Activated naive CD4-positive, alpha-beta T cell (primary cell): ENCODE measurements at regions not wholly inside any gene's neighbourhood (a gene's known extent, or its start where the extent isn't known, plus 50 kb on each side); places are given as distances from the start of the nearest gene placed in this dataset.
"Not testable (repeated sequence)": the region's sequence is repeated elsewhere in the genome, so short reads cannot be mapped to it uniquely, and the experiment has no call there.

Experiments
- DNase-seq, 4 experiments: peaks; one replicate each; lab custom pipeline; 2025; lab: John Stamatoyannopoulos, UW

- no peak for DNase-seq
These were observed 364.7 kb upstream of the SASH1 start for GRCh38 chr6:147977851-147978465.

DNA sequence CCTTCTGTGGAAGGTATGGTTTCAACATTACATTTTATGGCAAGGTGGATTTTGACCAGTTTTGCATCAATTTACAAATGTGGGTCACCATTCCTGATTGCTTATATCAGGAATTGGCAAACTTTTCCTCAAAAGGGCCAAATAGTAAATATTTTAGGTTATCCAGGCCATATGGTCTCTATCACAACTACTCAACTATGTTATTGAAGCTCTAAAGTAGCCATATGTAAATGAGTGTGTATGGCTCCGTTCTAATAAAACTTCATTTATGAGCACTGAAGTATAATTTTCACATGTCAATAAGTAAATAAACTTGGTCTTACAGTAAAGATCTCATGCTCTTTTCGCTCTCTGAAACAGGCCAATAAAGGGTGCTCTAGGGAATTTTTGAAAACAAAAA, 362.7 kb upstream of the SASH1 start:
- no peak for DNase-seq

DNA sequence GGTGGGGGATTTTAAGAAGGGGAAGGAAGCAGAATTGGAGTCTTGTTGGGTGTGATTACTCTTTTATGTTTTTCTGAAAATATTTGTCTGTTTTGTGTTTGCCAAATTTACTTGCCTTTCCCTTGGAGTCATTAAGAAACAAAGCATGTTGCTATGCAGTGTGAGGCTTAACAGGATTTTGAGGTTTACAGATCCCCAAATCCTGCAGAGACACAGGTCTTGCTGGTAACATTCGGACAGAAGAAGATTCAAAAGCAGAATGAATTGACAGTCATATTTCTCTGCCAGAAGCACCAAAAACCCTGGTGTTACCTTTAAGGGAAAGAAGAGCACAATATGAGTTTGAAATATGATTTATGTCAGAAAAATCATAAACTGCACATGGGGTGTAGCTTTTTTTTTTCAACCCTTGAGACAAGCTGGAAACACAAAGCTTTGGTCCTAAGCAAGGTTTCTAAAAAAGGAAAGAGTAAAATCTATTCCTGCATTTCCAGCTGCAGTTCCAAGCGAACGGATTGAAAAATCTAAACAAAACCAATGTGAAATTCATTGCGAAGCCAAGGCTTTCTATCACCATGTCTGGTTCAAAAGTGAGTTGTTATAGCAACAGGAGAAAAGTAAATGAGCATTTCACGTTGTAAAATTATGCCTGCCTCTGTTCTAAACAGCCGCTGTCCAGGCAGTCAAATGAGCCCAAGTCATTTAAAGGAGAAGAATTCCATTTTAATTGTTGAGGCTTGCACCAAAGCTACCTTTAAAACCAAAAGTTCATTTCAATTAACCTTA, 358.9 kb upstream of the SASH1 start:
- no peak for DNase-seq

DNA sequence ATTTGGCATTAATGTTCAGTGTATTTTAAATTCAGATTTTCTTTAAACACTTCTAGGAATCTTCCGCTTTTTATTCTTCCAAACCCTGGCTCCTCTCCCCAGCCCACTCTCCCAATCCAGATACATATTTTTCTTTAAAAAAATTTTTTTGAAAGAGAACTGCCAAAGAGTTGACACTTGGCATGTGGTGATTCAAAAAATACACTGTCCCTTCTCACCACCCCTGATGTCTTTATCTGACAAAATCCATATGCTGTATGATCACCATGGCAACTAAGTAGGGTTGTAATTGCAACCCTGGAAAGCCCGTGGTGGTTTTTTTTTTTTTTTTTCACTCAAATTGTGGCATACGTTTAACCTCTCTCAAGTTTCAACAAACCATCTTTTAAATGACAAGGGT, 355.8 kb upstream of the SASH1 start:
- no peak for DNase-seq

GRCh38 chr6:147990159-147990558, 352.5 kb upstream of the SASH1 start:
- no peak for DNase-seq

DNA sequence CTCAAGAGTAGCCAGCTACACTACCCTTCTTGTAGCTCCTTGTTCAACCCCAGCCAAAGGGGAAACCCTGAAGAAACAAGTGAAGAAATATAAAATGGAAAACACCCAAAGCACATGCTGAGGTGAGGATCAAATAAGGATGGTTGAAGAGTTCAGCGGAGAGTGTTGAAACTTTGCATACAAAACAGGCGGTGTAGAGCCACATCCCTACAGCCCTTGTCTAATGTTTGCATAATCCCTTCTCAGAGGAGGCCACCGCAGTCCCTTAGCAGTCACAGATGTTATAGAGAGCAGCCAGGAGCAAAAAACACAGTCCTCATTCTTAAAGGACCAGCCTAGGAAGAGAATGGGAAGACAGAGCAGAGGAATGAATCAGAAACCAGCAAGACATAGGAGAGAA, 350.7 kb upstream of the SASH1 start:
- DNase-seq = no peak

GRCh38 chr6:147999001-147999540, 343.6 kb upstream of the SASH1 start:
- no peak for DNase-seq

DNA sequence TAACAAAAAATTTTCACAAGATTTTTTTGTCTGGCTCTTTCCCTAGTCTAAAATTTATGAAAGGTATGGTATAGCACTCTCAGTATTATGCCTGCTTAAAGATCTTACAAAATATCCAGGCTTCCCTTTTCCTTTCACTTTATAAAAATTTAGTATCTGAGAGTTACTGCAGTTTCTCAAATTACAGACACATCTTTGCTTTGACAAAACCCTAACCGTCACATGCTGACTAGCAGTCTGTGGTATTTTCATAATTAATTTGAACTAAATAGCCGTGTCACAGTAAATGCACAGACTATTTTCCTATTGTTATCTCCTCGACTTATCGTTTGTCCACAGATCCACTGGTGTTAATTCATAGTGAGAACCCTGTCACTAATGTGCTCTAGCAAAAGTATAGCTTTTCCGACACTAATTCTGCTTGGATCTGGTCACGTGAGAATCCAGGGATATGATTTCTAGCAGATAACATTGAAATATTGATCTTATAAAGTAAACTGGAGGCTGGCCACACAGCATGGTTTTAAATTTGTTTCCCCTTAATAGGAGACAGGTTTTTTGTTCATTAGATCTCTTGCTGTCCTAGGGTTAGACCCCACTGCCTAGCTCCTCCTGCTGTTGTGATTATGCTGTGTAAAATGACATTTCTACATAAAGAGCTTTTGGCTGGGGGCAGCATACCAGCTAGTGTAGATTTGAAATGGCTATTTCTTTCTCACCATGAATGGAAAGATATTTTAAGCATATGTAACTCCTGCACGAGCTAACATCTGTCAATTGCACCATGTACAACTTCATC, 340.6 kb upstream of the SASH1 start:
- DNase-seq = no peak

DNA sequence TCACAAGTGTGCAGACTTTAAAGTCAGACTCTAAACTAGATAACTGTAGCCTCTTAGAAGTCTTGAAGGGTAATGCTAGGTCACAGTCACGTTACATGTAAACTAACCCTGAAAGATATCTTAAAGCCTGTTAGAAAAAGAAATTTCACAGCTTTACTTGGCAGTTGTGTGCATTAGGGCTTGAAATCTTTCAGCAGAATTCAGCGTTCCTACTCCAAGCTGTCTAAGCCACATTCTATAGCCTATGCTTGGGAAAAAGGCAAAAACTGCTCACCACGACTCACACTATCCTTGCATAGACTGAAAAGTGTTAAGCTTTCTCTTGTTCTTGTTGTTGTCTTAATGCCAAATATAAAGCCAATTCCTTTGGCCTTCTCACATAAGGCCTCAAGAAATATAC, 338.0 kb upstream of the SASH1 start:
- DNase-seq = no peak

DNA sequence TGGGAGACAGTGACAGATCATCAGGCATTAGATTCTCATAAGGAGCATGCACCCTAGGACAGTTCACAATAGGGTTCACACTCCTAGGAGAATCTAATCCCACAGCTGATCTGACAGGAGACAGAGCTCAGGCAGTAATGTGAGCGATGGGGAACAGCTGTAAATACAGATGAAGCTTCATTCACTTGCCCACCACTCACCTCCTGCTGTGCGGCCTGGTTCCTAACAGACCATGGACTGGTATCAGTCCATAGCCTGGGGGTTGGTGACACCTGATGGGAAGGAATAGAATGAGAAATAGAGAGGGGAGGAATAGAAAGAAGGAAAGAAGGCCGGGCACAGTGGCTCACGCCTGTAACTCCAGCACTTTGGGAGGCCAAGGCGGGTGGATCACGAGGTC, 336.8 kb upstream of the SASH1 start:
- DNase-seq = no peak

DNA sequence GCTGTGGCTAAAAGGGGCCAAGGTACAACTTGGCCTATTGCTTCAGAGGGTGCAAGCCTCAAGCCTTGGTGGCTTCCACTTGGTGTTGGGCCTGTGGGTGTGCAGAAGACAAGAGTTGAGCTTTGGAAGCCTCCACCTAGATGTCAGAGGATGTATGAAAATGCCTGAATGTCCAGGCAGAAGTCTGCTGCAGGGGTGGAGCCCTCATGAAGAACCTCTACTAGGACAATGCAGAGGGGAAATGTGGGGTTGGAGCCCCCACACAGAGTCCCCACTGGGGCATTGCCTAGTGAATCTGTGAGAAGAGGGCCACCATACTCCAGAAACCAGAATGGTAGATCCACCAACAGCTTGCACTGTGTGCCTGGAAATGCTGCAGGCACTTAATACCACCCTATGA, 332.1 kb upstream of the SASH1 start:
- DNase-seq = not testable (repeated sequence)

DNA sequence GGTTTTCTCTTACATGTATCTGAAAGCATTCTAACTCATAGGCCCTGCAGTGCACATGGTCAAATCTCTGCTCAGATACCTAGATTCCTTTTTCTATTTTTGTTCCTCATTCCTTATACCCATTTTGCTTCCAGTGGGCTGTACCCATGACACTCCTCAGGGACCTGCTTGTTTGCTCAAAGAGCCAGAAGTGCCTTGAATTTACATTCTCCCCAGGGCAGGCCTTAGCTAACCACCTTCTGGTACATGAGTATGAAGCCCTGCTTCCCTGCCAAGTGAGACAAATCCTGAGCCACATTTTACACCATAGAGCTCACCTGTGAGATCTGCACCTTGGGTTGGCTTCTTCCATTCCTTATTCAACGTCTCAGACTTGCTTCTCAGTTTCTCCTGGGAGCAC, 326.6 kb upstream of the SASH1 start:
- DNase-seq = no peak

GRCh38 chr6:148021165-148021564, 321.5 kb upstream of the SASH1 start:
- no peak for DNase-seq

DNA sequence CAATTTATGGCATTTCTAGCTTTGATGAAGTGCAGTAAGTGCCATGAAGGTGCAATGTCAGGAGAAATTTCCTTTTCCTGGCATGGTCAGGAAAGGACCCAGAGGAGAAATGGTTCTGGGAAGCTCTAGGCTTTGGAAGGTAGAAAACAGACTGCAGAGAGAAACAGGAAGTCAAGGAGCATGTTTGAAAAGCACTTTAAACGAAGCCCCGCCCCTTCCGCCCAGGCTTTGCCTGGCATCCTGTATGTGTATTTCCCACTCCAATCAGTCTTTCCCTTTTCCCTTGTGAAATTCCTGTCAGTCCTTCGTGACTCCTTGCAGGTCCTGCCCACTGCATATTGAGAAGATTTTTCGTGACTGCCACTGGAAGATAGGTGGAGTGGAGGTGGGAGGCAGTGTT, 320.9 kb upstream of the SASH1 start:
- no peak for DNase-seq

DNA sequence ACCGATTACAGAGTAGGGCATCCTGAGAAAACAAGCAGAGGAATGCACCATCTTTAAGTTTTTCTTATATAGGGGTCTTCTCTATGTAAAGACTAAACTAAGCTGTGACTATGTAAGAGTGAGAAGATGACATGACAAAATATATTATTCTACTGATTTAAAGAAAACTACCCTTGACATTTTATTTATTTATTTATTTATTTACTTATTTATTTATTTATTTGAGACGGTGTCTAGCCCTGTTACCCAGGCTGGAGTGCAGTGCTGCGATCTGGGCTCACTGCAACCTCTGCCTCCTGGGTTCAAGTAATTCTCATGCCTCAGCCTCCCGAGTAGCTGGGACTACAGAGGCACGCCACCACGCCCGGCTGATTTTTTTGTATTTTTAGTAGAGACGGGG, 320.4 kb upstream of the SASH1 start:
- not testable (repeated sequence) for DNase-seq

DNA sequence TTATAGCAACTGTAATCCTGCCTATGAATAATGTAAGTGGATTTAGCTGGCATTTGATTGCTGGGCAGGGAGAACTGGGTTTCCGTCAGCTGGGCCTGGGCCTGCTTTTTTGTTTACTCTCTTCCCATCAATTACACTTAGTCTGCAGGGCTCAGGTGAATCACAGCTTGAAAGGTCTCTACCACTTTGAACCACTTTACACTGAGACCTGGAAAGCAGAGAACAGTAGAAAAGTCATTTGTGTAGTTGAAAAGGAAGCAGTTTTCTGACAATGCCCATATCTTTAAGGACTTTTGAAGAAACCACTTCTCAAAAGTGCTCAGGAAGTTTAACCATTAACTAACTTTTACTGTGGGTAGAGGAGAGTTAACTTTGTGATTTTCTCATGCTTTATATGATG, 315.4 kb upstream of the SASH1 start:
- no peak for DNase-seq

GRCh38 chr6:148035806-148036390, 306.7 kb upstream of the SASH1 start:
- DNase-seq = no peak

- DNase-seq = no peak
These were observed 305.1 kb upstream of the SASH1 start for GRCh38 chr6:148037496-148037895.

DNA sequence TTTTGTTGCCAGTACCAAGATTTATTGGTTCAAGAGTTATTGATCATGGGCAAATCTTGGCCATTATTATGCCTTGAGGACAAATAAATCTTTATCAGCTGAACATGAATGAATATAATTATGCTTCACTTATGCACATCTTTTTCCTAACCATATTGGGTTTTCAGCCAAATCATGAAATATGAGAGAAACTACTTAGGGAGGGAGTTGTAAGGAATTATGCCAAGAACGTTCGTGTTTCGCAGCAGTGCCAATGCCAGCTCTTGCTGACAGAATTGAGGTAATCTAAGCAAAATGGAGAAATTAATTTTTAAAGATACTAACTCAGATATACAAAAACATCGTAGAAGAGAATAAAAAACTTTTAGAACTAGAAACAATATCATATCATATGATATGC, 301.1 kb upstream of the SASH1 start:
- DNase-seq = no peak

GRCh38 chr6:148042536-148042935, 300.1 kb upstream of the SASH1 start:
- no peak for DNase-seq

DNA sequence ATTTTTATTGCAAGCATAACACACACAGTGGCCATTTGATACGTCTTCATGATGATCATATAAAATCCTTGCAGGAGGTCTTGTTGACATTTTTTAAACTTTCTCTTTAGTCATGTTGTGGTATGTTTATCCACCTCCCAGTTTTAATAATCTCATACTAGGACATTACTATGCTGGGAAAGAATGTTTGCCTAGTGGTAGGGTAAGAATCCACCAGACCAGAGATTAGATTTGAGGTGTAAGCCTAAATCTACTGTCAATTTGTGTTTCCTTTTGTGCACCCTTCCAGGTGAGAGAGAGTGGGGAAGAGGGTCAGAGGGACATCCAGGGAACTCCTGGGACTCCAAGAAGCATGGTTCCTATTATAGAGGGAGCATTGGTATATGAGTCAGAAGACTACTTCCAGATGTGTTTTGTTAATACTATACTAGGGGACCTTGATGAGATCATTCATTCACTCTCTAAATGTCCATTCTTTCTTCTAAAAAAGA, 298.3 kb upstream of the SASH1 start:
- DNase-seq = no peak

DNA sequence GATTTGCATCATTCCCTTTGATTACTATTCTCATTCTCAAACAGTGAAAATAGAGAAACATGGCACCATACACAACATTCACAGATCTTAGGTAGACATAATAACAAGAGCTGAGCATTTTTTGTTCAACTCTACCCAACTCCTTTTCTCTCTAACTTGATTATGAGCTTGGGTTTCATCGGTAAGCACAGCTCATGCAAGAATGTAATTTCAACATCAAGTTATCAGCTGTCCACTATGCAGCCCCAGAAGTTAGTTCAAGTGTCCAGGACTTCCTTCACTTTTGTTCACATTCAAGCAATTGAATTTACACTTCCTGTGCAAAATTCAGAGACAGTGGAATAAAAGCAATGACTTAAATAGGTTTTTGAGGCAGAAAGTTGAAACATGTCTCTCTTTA, 297.7 kb upstream of the SASH1 start:
- DNase-seq = no peak
